ENCODE measurements at regions not wholly inside any gene's neighbourhood (a gene's known extent, or its start where the extent isn't known, plus 50 kb on each side); places are given as distances from the start of the nearest gene placed in this dataset.

DNA sequence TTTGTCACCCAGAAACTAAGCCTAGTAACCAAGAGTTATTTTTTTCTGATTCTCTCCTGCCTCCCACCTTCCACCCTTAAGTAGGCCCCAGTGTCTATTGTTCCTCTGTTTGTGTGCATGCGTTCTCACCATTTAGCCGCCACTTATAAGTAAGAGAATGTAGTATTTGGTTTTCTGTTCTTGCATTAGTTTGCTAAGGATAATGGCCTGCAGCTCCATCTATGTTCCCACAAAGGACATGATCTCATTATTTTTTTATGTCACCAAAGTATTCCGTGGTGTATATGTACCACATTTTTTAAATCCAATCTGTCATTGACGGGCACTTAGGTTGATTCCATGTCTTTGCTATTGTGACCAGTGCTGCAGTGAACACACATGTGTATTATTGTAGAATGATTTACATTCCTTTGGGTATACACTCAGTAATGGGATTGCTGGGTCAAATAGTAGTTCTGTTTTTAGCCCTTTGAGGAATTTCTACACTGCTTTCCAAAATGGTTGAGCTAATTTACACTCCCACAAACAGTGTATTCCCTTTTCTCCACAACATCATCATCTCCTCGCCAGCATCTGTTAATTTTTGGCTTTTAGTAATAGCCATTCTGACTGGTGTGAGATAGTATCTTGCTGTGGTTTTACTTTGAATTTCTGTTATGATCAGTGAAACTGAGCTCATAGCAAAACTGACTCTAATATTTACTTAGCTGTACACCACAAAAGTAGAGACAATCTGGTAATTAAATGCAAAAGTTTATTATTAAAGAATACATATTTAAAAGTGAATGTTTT lies 660.1 kb upstream of the SLC8A1 start:
- Histone ChIP-seq H2AFZ (no peak overlapping the region), H3K4me3 (no peak overlapping the region), H3K4me1 (replicated peaks; ENCODE audit: insufficient read depth) (no peaks in the 10 kb centered on the region), H3K27me3 (ENCODE audit: insufficient read depth, low read depth) (no peaks in the 10 kb centered on the region), H3K9me2 (ENCODE audit: insufficient read depth) (no peaks in the 10 kb centered on the region), H3K9me3 (ENCODE audit: insufficient read depth, low read depth) (no peaks in the 10 kb centered on the region), H3K27ac (no peak overlapping the region), H3F3A (ENCODE audit: insufficient read depth, low read depth) (no peaks in the 10 kb centered on the region), H4K20me1 (ENCODE audit: insufficient read depth) (no peaks in the 10 kb centered on the region), H3K79me2 (ENCODE audit: low read depth) (no peaks in the 10 kb centered on the region), H3K36me3 (ENCODE audit: low read depth) (no peaks in the 10 kb centered on the region), H3K4me2 (no peak overlapping the region)
- no peak for TF ChIP-seq EZH2 (IDR thresholded peaks at IDR 0.05; ENCODE audit: low read depth)
- TF ChIP-seq CTCF (conservative IDR thresholded peaks at IDR 0.05): no peak
- POLR2A ChIA-PET (ENCODE audit: unreplicated experiment): no interaction called here
- CTCF ChIA-PET: no interaction called here
- intact Hi-C loops (cut with micrococcal nuclease; ENCODE audit: unreplicated experiment): no loop called here
- DNase-seq: no peak
- BruUV-seq (replicated peaks): no TSS peak

GRCh38 chr2:41116106-41116797 lies 664.4 kb upstream of the SLC8A1 start:
- intact Hi-C loops (cut with micrococcal nuclease; ENCODE audit: unreplicated experiment): no loop called here
- POLR2A ChIA-PET (ENCODE audit: unreplicated experiment): no interaction called here
- no peaks in the 10 kb centered on the region for H3K79me2 ChIP-seq (ENCODE audit: low read depth)
- H3K9me2 ChIP-seq (ENCODE audit: insufficient read depth): no peaks in the 10 kb centered on the region
- H3K27ac ChIP-seq: no peak overlapping the region
- BruUV-seq (replicated peaks): no TSS peak
- H3K4me2 ChIP-seq: no peak overlapping the region
- CTCF ChIA-PET: no interaction called here
- H3K27me3 ChIP-seq (ENCODE audit: insufficient read depth, low read depth): no peaks in the 10 kb centered on the region
- H3F3A ChIP-seq (ENCODE audit: insufficient read depth, low read depth): no peaks in the 10 kb centered on the region
- no peaks in the 10 kb centered on the region for H3K9me3 ChIP-seq (ENCODE audit: insufficient read depth, low read depth)
- DNase-seq: no peak
- H4K20me1 ChIP-seq (ENCODE audit: insufficient read depth): no peaks in the 10 kb centered on the region
- H3K36me3 ChIP-seq (ENCODE audit: low read depth): no peaks in the 10 kb centered on the region
- no peaks in the 10 kb centered on the region for H3K4me1 ChIP-seq (replicated peaks; ENCODE audit: insufficient read depth)
- no peak overlapping the region for H3K4me3 ChIP-seq
- H2AFZ ChIP-seq: no peak overlapping the region
- TF ChIP-seq EZH2 (IDR thresholded peaks at IDR 0.05; ENCODE audit: low read depth) (no peak), CTCF (conservative IDR thresholded peaks at IDR 0.05) (no peak)

DNA sequence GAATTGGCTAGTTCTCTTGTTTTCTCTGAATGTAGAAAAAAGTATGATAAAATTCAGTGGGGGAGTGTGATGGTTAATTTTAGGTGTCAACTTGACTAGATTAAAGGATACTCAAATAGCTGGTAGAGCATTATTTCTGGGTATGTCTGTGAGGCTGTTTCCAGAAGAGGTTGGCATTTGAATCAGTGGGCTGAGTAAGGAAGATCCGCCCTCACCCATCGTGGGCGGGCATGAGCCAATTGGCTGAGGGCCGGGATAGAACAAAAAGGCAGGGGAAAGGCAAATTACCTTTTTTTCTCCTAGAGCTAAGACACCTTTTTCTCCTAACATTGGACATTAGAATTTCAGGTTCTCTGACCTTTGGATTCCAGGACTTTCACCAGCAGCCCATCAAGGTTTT lies 667.6 kb upstream of the SLC8A1 start:
- DNase-seq: no peak
- ChIA-PET CTCF (no interaction called here), POLR2A (ENCODE audit: unreplicated experiment) (no interaction called here)
- Histone ChIP-seq H3K36me3 (ENCODE audit: low read depth) (no peaks in the 10 kb centered on the region), H4K20me1 (ENCODE audit: insufficient read depth) (no peaks in the 10 kb centered on the region), H3K4me3 (no peak overlapping the region), H3K9me2 (ENCODE audit: insufficient read depth) (no peaks in the 10 kb centered on the region), H3K4me2 (no peak overlapping the region), H2AFZ (no peak overlapping the region), H3F3A (ENCODE audit: insufficient read depth, low read depth) (no peaks in the 10 kb centered on the region), H3K27ac (no peak overlapping the region), H3K9me3 (ENCODE audit: insufficient read depth, low read depth) (no peaks in the 10 kb centered on the region), H3K27me3 (ENCODE audit: insufficient read depth, low read depth) (no peaks in the 10 kb centered on the region), H3K4me1 (replicated peaks; ENCODE audit: insufficient read depth) (no peaks in the 10 kb centered on the region), H3K79me2 (ENCODE audit: low read depth) (no peaks in the 10 kb centered on the region)
- intact Hi-C loops (cut with micrococcal nuclease; ENCODE audit: unreplicated experiment): no loop called here
- BruUV-seq (replicated peaks): no TSS peak
- TF ChIP-seq EZH2 (IDR thresholded peaks at IDR 0.05; ENCODE audit: low read depth) (no peak), CTCF (conservative IDR thresholded peaks at IDR 0.05) (no peak)

Data from PC-9 (cell line).